GM11168 (cell line): ENCODE measurements at regions not wholly inside any gene's neighbourhood (a gene's known extent, or its start where the extent isn't known, plus 50 kb on each side); places are given as distances from the start of the nearest gene placed in this dataset.

ENCODE experiments used
- in situ Hi-C: fragments of 300-500 bp; cut with MboI; formaldehyde crosslinking; loops from one replicate; pipeline ENCODE4 v1.12.0; 2022; ENCODE audit warnings: low sequenced_read_pairs; ENCODE audit not compliant: unreplicated experiment

DNA sequence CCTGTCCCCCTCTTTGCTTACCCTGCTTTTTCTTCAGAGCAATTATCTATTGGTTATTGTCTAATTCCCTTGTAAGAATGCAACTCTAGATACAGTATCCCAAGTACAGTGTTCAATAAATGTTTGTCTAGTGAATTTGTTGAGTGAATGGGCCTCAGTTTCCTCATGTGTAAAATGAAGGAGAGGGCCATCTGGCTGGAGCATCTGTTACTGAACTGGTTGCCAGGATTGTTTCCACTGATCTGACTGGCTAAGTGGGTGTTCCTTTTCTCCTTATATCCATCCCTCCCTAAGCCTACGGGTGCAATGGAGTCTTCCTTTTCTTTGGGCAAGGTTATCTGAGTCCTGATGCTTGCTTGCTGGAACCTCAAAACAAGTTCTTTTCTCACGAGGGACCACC, 185.2 kb upstream of the RPS6KA3 start:
- in situ Hi-C loops, result no loop called here

DNA sequence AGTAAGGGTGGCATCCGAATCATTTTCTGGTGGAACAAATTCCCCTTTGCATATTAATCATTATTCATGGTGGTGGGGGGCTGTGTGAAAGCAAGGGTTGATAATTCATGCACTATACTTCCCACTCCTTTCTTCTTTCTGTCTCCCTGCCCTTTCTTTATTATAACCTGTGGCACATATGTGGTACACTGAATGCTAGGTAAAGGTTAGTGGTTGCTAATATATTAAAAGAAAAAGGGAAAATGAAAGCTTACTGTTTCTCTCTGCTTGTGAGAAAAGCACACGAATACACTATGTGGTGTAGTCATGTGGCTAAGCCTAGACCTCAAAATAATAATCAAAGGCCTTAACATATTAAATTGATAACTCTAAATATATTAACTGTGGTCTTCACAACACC, 178.4 kb upstream of the RPS6KA3 start:
- in situ Hi-C loops, result loop anchor here (10.0 kb wide), 1 partner anchor 180 kb away; the partner anchor contains the start of gene RPS6KA3

DNA sequence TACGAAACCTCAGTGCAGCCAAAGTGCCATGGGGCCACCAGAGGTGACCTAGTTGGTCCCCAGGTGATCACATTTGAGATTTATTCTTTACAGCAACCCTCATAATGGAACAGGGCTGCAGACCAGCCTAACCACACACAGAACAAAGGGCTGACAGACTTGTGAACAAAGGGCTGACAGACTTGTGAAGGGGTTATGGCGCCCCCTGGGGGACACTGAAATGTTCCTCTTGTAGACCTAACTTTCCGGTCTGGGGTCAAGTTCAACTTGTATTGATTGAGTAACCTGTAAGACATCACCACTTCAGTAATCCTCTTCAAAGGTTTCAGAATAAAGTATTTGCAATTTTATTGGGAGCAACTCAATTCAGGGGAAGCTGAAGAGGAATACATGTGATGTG, 175.9 kb upstream of the RPS6KA3 start:
- in situ Hi-C loops, result loop anchor here (10.0 kb wide), 1 partner anchor 178 kb away; the partner anchor contains the start of gene RPS6KA3

DNA sequence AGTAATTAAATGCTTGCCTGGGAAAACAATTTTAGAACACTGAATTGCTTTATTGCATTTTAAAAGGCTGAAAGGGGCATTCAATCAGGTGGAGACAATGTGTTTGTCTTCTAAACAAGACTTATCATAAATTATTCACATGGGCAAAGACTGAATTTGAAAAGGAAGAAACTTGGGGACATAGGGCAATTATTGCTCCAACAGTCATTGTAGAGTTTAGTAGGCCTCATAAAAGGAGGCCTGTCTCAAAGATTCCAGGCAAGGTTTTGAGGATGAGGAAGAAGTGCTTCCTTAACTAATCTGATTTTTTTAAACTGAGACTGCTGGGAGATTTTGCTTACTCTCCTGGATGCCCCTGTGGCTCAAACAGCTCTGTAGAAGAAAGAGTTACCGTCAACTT, 174.4 kb upstream of the RPS6KA3 start:
- in situ Hi-C loops, result loop anchor here (10.0 kb wide), 1 partner anchor 176 kb away; the partner anchor contains the start of gene RPS6KA3

DNA sequence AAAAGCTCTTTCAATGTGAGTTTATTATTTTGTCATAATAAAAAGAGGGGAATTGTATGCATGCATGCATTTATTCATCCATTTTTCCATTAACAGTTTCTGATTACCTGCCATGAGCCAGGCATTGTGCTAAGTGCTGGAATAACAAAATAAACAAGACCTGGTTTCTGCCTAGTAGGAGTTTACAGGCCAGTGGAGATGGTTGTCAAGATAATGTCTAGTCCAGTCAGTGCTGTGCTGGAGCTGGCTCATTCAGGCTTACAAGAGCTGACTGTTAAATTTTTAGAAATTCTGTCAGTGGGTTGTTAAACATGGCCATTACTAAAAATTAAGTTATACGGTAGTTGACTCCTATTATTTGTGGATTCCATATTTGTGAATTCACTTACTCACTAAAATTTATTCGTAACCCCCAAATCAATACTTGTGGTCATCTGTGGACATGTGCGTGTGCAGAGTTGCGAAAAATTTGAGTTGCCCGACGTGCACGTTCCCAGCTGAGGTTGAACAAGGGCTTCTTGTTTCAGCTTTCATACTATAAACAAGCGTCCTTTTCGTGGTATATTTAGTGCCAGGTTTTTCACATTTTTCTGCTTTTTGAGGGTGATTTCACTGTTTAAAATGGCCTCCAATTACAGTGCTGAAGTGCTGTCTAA, 172.3 kb upstream of the RPS6KA3 start:
- in situ Hi-C loops, result no loop called here

DNA sequence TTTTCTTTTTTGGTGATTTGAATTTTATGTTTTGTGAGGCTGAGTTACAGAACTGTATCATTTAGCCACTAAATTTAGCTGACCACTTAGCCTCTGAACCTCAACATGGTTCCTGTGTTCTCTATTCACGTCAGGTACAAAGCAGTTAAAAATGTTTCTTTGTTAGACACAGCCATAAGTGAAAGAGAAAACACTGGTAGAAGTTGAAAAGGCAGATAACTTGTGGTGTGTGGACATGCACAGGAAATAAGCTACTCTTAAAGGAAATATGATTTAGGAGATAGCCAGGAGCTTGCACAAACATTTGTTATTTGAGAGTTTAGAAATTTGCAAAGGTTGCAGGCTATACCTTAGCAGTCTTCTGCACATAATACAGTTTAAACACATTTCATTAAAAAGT, 171.0 kb upstream of the RPS6KA3 start:
- in situ Hi-C loops, result no loop called here

DNA sequence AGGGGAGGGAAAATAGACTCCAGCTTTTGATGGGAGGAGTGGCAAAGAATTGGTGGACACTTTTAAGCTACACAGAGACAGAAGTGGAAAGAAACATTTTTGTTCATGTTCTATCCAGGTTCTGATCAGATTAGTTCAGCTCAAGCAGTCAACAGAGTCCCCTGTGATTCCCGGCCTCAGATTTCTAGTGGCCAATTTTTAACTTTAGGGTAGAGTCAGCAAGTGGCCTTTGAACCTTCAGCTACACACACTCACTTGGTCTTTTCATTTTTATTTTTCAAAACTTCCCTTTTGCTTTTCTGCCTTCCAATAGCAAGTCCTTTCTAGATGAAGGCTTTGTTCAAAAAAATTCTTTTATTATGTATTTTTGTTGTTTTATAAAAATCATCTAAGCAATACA, 169.2 kb upstream of the RPS6KA3 start:
- in situ Hi-C loops, result no loop called here

DNA sequence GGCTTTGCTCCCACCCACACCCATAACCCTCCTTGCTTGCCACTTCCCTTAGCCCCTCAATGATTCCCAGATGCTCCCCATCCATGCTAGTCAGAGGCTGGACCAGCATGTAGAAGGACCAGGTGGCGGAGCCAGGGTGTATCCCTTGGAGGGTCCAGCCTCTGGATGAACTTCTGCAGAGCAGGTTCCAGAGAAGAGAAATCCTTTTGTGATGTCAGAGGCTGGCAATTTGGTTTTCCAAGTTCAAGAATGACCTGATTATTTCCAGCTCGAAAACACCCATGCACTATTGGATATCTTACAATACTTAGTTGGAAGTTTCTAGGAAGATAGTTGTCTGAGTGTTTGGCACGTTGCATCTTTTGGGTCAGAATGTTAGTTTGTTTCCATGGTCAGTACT, 168.3 kb upstream of the RPS6KA3 start:
- in situ Hi-C loops, result no loop called here

DNA sequence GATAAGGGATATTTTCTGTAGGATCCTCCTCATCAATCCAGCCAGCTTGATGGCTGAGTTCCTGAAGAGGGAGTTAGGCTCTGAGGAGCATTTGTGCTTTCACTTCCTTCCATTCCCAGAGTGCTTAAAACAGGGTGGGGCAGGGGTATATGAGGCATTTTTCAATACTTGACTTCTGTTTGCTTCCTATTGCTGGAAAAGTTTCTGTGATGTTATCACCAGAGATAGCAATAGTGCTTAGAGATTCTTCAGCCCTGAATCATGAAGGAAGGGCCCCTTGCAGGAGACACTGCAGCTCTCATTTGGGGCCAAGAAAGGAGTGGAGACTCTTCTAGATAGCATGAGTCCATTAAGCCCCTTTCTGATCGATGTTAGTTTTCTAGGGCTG, 166.7 kb upstream of the RPS6KA3 start:
- in situ Hi-C loops, result no loop called here

DNA sequence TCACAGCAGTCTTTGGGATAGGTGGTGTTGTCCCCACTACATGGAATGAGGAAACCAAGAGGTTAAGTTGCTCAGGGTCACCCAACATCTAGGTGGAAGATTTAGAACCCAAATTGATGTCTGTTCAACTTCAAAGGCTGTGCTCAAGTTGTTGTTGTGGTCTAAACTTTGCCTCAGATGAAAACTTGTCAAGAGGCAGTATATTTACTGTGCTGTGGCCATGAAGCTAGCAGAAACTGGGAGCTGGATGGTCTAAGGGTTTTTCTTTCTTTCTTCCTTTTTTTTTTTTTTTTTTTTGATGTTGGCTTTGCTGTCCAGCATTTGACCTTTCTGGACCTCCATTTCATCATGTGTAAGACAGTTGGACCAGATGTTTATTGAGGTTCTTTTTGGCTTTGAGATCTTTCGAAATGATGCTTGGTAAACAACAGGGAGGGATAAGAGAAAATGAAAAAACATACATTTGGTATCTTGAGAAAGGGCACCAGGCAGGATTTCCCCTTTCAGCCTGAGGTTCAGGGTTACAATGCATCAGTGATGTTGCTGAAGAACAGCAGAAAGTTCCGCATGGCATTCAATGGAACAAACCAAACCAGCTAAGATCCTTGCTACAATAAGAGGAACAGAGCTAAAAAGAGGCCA, 166.2 kb upstream of the RPS6KA3 start:
- in situ Hi-C loops, result no loop called here

DNA sequence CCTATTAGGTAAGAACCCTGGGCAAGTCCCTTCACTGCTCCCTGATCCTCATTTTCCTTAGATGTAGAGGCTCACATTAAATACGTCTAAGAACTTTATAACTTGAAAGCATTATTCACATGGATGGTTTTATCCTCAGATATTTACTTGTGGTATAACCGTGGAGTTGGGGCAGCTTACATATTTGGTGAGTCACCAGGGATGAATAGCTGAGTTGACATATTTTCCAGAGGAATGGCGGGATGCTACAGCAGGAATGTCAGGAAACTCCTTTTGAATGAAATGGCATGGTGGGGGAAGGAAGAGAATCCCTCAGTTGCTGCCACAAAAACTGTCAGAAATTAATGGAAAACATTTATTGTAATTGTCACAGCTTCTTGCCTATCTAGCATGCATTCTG, 165.3 kb upstream of the RPS6KA3 start:
- in situ Hi-C loops, result no loop called here

DNA sequence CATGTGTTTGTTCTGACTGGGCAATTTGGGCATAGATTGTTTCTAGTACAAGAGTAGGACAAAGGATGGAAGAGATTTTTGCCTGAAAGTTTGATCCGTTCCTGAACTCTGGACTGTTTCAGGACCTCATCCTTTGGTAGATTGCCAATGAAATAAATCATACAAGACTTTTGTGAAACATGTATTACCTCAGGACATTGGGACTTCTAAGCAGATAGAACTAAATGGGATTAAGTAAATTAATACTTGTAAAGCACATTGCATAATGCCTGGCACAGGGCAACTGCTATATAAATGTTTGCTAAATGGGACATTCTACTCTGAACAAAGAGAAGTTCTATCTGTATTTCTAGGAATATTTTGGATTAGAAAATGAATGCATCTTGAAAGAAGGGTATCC, 164.8 kb upstream of the RPS6KA3 start:
- in situ Hi-C loops, result no loop called here

DNA sequence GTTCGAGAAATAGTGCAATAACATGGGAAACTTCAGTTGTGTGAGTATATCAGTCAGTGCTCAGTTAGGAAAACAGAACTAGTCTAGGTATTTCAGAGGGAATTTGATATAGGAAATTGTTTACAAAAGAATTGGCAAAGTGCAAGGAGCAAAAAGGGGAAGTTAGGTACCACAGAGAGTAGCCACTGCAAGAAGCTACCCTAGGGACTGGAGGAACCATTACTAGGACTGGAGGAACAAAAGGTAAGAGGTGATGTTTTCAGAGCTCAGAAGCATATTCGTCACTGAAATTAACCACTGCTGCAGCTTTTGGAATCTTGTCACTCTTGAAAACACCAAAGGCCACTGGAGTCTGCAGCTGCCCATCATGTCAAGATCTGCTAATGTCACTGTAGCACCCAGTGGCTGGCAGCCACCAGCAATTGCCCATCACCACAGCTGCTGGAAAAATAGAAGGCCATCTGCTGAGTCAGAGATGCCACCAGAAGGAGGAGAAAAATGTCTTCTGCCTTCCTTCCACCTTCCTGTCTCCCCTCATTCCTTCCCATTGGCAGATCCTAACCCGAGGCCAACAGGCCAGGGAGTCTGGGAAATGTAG, 160.6 kb upstream of the RPS6KA3 start:
- in situ Hi-C loops, result no loop called here

DNA sequence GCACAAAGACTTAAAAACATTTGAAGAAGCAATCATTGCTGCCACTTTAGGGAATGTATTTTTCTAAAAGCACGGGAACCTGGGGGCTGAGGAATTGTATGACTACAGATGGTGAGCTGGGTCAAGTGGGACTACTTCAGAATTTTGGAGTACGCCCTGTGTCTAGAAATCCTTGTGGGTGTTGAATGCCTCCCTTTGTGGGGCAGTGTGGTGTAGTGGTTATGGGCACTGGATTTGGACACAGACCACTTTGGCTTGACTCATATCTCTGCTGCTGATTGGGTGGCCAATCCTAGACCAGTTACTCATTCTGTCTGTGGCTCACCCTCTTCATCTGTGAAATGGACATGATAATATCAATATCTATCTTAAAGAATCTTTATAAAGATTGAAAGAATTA, 155.0 kb upstream of the RPS6KA3 start:
- in situ Hi-C loops, result no loop called here

DNA sequence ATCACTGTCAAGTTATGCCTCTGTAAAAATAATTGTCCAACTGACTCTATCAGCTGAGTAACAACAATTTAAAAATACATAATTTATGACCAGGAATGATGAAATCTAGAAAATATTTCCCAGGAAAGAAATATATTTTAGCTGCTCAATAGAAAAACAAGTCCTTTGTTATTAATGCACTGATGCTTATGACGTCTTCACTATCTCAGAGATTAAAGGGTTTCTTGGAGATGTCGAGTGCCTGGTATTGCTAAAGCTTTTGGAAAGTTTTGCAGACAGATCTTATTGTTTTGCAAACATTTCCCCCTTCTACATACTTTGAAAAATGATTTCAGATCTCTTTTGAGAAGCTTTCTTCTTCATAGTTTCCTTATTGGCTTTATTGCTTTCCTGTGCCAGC, 154.6 kb upstream of the RPS6KA3 start:
- in situ Hi-C loops, result no loop called here

DNA sequence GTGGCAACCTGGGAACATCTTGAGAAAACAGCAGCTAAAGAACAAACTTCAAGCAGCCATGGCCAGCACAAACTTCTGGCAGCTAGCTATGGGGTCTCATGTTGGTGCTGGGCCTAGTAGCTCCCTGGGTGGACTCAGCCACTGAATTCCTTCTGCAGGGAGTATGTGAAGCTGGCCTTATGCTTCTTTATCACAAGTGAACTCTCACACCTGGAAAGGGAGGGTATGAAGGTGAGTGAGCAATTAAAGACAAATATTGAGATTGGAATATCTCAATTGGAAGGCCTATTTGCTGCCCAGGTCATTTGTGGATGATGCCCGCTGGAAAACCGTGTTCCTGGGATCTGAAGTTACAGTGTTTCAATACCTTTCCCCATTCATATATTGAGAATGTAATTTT, 153.3 kb upstream of the RPS6KA3 start:
- in situ Hi-C loops, result no loop called here

DNA sequence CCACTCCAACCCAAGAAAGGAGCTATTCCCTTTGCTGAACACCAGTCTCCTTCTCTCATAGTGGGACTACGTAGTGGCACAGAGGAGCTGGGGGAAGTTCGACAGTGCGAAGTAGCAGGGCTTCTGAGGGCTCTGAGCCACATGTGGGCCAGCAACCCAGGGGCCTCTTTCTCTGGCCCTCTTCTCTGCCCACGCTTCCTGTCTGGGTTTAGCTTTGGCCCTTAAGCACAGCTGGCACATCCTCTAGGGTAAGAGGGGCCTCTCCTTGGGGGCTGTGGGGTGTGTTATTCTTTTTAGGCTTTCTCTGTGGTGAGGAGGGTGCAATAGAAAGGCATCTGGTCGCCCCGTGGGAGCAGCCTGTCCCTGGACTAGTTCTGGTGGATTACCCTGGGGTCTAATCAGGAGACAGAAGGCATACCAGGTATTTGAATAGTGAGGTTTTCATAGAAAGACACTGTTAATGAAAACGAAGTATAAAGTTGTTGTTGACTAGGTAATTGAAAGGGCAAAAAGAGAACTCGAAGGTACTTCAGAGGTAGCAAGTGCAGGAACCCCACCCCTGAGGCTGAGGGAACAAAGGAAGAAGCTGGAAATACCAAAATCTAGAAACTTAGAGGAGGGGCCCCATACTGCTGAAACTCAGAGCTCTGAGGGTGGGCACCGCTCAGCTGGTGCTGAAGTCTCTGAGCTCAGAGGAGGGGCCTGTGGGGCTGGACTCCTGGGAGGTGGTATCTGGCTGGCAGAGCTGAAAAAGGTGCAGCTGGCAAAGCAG, 151.9 kb upstream of the RPS6KA3 start:
- in situ Hi-C loops, result no loop called here

DNA sequence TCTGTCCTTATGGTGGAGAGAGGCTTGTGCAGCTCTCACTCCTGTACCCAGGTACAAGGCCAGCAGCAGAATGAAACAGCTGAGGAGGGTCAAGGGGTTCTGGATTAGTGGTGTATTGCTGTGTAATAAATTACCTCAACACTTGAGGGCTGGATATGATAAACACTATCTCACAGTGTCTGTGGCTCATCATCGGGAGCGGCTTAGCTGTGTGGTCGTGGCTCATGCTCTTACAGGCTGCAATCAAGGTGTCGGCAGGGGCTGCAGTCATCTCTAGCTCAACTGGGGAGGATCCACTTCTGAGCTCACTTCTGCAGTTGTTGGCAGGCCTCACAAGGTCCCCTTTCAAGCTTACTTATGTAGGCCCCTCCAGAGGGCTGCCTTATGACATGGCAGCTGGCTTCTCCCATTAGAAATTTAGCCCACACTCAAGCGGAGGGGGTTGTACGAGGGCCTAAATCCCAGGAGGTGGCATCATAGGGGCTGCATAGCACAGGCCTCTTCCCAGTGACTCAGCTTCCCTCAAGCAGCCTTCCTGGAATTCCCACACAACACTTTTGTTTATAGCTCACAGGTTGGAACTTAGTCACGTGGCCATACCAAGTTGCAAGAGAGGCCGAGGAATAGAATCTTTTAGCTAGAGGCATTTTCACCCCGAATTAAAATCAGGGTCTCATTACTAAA, 148.2 kb upstream of the RPS6KA3 start:
- in situ Hi-C loops, result no loop called here

DNA sequence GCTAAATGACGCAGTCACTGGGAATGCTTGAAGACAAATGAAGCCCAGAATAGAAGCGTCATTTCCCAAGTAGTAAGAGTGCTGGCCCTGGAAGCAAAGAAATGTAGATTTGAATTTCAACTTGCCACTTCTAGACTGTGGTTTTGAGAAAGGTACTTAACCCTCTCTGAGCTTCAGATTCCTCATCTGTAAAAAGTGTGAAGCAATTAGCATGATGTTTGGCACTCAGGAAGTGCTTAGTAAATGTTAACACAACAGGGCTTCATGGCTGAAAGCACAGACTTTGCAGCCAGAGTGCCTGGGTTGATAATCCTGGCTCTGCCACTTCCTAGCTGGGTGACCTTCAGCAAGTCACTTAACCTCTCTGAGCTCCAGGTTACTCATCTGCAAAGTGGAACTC, 147.4 kb upstream of the RPS6KA3 start:
- in situ Hi-C loops, result no loop called here

DNA sequence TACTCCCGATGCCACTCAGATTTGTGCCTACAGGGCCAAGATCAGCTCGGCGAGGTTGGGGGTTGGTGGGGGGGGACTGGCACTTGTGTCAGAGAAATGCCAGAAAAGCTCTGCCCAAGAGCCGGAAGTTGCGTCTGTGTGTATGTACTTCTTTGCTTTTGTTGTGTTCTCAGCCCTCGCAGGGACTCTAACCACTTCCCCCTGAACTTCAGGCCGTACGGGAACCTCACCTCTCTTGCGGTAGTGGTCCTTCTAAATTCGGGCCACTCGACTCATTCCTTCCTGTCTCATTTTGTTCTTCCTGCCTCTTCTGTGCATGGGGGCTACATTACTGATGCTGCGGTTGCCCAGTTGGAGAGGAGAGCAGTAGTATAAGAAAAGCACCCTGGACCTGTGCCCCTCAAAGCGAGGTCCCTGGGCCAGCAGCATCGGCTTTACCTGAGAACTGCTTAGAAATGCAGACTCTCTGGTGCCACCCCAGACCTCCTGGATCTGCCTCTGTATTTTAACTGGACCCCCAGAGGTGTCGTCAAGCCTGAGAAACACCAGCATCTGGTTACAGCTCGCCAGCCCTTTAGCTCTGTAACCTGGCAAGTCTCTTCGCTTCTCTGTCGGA, 146.3 kb upstream of the RPS6KA3 start:
- in situ Hi-C loops, result no loop called here
